ENCODE measurements at regions not wholly inside any gene's neighbourhood (a gene's known extent, or its start where the extent isn't known, plus 50 kb on each side); places are given as distances from the start of the nearest gene placed in this dataset.
"Not testable (repeated sequence)": the region's sequence is repeated elsewhere in the genome, so short reads cannot be mapped to it uniquely, and the experiment has no call there.

- not testable (repeated sequence) for H4K5ac ChIP-seq (ENCODE audit: insufficient read length, low read depth, low read length); H2BK5ac ChIP-seq (ENCODE audit: insufficient read length, low read length); H3K79me2 ChIP-seq (ENCODE audit: insufficient read depth, low read length); H3K27ac Mint-ChIP-seq; H2BK120ac ChIP-seq (ENCODE audit: low read depth, low read length, poor library complexity, severe bottlenecking); H3K4ac ChIP-seq (ENCODE audit: low read depth, low read length); H3K4me3 Mint-ChIP-seq; H4K8ac ChIP-seq (replicated peaks; ENCODE audit: insufficient read length, low read depth, low read length); H3T11ph ChIP-seq (ENCODE audit: low read length); H2AK5ac ChIP-seq (ENCODE audit: insufficient read length, low read length); H3K9ac ChIP-seq (ENCODE audit: extremely low read depth, insufficient read length, low read length); H3K18ac ChIP-seq (ENCODE audit: insufficient read length, low read depth, low read length); H4K20me1 ChIP-seq (ENCODE audit: control insufficient read depth, insufficient read depth, insufficient read length); H3K23ac ChIP-seq (ENCODE audit: insufficient read length, low read depth, low read length); DNase-seq; H3K27me3 ChIP-seq (ENCODE audit: insufficient read depth, low read length); H3K4me2 ChIP-seq (ENCODE audit: insufficient read depth, insufficient read length, low read length); H3K4me1 ChIP-seq (ENCODE audit: insufficient read depth, low read length); H4K91ac ChIP-seq (ENCODE audit: insufficient read length, low read depth, low read length); H2BK15ac ChIP-seq (ENCODE audit: low read depth, low read length); H3K27ac ChIP-seq (ENCODE audit: insufficient read length, low read depth, low read length); H2BK12ac ChIP-seq (ENCODE audit: insufficient read length, low read depth, low read length); H3K9me3 ChIP-seq (ENCODE audit: control insufficient read depth, low read depth, low read length); H3K14ac ChIP-seq (ENCODE audit: insufficient read depth, low read length); H3K79me1 ChIP-seq (ENCODE audit: insufficient read depth, low read depth, low read length, poor library complexity, severe bottlenecking); H2BK20ac ChIP-seq (ENCODE audit: low read depth, low read length, poor library complexity, severe bottlenecking); H2AFZ ChIP-seq (ENCODE audit: low read length); H3K27me3 Mint-ChIP-seq (ENCODE audit: low read depth); H3K23me2 ChIP-seq (ENCODE audit: insufficient read length, low read depth, low read length, poor library complexity, severe bottlenecking); H3K56ac ChIP-seq (ENCODE audit: insufficient read length, low read depth, low read length); H3K36me3 Mint-ChIP-seq (ENCODE audit: insufficient read depth in 1 of 3, low read depth in 3 of 3)
- peaks cover 0 to 11% of the 10 kb centered on the region in 2 experiments; a peak in 2 of 5 replicates for H3K9me3 Mint-ChIP-seq
- H3K4me1 Mint-ChIP-seq: peaks cover 8 to 12% of the 10 kb centered on the region in 2 experiments
- no CpG with 5 or more reads among the region's 7 CpGs for WGBS (ENCODE audit: extremely low coverage, insufficient read length, low lambda C conversion rate)
Measured at GRCh38 chr7:55686771-55687170, 114.5 kb upstream of the VOPP1 start.

GRCh38 chr7:55683501-55683900 lies 111.2 kb upstream of the VOPP1 start:
- H3K9ac ChIP-seq (ENCODE audit: extremely low read depth, insufficient read length, low read length); H4K91ac ChIP-seq (ENCODE audit: insufficient read length, low read depth, low read length); H3K14ac ChIP-seq (ENCODE audit: insufficient read depth, low read length); H4K8ac ChIP-seq (replicated peaks; ENCODE audit: insufficient read length, low read depth, low read length); H3K36me3 Mint-ChIP-seq (ENCODE audit: insufficient read depth in 1 of 3, low read depth in 3 of 3); H3K27me3 Mint-ChIP-seq (ENCODE audit: low read depth); H2BK120ac ChIP-seq (ENCODE audit: low read depth, low read length, poor library complexity, severe bottlenecking); H4K5ac ChIP-seq (ENCODE audit: insufficient read length, low read depth, low read length); H3K27ac Mint-ChIP-seq; H3K23me2 ChIP-seq (ENCODE audit: insufficient read length, low read depth, low read length, poor library complexity, severe bottlenecking); H2BK5ac ChIP-seq (ENCODE audit: insufficient read length, low read length); H2BK15ac ChIP-seq (ENCODE audit: low read depth, low read length); H2BK20ac ChIP-seq (ENCODE audit: low read depth, low read length, poor library complexity, severe bottlenecking); H3T11ph ChIP-seq (ENCODE audit: low read length); H3K9me3 ChIP-seq (ENCODE audit: control insufficient read depth, low read depth, low read length); H2AK5ac ChIP-seq (ENCODE audit: insufficient read length, low read length); H3K56ac ChIP-seq (ENCODE audit: insufficient read length, low read depth, low read length); H3K27me3 ChIP-seq (ENCODE audit: insufficient read depth, low read length); H3K79me1 ChIP-seq (ENCODE audit: insufficient read depth, low read depth, low read length, poor library complexity, severe bottlenecking); H3K27ac ChIP-seq (ENCODE audit: insufficient read length, low read depth, low read length); H2AFZ ChIP-seq (ENCODE audit: low read length); DNase-seq; H3K79me2 ChIP-seq (ENCODE audit: insufficient read depth, low read length); H3K18ac ChIP-seq (ENCODE audit: insufficient read length, low read depth, low read length); H3K4ac ChIP-seq (ENCODE audit: low read depth, low read length); H3K4me3 Mint-ChIP-seq; H3K4me1 ChIP-seq (ENCODE audit: insufficient read depth, low read length); H3K4me1 Mint-ChIP-seq; H4K20me1 ChIP-seq (ENCODE audit: control insufficient read depth, insufficient read depth, insufficient read length); H3K23ac ChIP-seq (ENCODE audit: insufficient read length, low read depth, low read length); H2BK12ac ChIP-seq (ENCODE audit: insufficient read length, low read depth, low read length); H3K4me2 ChIP-seq (ENCODE audit: insufficient read depth, insufficient read length, low read length): not testable (repeated sequence)
- no CpG with 5 or more reads among the region's 9 CpGs for WGBS (ENCODE audit: extremely low coverage, insufficient read length, low lambda C conversion rate)
- peaks cover 0 to 11% of the 10 kb centered on the region in 2 experiments; a peak in 2 of 5 replicates for H3K9me3 Mint-ChIP-seq
